GM12865 (cell line): ENCODE measurements at regions not wholly inside any gene's neighbourhood (a gene's known extent, or its start where the extent isn't known, plus 50 kb on each side); places are given as distances from the start of the nearest gene placed in this dataset.

ENCODE experiments used
- DNase-seq: peaks from one replicate; pipeline ENCODE4 v3.0.0; 2010; ENCODE audit warnings: low read depth
- H3K4me3 ChIP-seq: 2 replicates; pipeline ENCODE4 v1.5.1; 2011; ENCODE audit warnings: mild to moderate bottlenecking, low read depth, low read length, control low read depth
- TF ChIP-seq, protein P1 (sequence below): IDR thresholded peaks from 2 replicates; pipeline ENCODE4 v1.5.1; 2011; ENCODE audit warnings: low read length, control low read depth, low read depth, inconsistent platforms; ENCODE audit not compliant: insufficient read depth; ENCODE audit errors: missing control alignments

DNA sequence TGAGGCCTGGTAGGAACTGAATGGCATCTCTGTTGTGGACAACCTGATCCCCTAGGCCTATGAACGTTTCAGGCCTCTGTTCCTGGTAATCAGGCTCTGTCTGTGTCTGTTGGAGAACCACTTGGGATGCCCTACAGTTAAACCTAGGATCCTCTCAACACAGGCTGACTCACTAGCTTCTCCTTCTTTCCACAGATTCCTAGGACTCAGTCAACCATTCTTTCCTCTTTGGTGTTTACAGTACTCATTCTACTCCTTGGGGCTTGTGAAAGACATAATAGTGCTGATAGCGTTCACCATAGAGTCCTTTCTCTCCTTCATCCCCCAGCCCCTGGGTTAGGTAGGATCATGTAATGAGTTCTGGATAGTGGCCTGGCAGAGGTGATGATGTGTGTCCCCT lies 544.3 kb downstream of the METTL4 start:
- DNase-seq: no peak
- H3K4me3 ChIP-seq: no peak overlapping the region
- TF ChIP-seq, protein P1, sequence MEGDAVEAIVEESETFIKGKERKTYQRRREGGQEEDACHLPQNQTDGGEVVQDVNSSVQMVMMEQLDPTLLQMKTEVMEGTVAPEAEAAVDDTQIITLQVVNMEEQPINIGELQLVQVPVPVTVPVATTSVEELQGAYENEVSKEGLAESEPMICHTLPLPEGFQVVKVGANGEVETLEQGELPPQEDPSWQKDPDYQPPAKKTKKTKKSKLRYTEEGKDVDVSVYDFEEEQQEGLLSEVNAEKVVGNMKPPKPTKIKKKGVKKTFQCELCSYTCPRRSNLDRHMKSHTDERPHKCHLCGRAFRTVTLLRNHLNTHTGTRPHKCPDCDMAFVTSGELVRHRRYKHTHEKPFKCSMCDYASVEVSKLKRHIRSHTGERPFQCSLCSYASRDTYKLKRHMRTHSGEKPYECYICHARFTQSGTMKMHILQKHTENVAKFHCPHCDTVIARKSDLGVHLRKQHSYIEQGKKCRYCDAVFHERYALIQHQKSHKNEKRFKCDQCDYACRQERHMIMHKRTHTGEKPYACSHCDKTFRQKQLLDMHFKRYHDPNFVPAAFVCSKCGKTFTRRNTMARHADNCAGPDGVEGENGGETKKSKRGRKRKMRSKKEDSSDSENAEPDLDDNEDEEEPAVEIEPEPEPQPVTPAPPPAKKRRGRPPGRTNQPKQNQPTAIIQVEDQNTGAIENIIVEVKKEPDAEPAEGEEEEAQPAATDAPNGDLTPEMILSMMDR: no peak

DNA sequence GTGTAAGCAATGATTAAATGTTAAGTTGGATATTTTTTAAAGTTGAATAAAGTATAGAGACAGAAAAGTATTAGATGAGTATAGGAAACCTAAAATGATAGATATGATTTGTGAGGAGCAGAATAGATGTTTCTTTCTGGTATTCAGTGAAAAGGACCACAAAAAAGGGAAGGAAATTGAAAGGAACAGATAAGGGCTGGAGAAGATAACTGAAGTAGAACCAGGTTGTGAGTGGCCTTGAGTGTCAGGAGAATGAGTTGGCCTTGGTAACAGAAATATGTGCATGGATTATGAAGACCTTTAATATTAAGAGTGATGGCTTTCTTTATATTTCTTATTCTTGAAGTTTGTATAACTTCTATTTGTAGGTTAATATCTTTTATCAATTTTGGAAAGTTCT lies 543.5 kb downstream of the METTL4 start:
- no peak for DNase-seq

DNA sequence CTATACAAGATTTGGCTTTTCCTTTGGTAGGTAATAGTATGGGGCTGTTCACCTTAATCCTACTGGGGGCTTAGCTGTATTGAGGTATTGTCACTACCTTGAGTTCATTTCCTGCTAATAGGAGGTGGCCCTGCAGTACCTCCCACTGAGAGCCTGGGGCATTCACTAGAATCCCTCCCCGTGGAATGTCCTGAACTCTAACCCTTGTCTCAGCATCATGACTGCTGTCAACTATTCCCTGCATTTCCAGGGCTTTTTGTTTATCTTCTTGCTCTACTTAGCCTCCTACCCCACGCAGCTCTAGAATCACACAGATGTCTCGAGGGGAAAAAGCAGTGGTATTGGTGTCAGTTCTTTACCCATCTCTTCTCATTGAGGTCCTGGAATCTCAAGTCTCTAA lies 542.3 kb downstream of the METTL4 start:
- TF ChIP-seq, protein P1: no peak
- H3K4me3 ChIP-seq: no peak overlapping the region

More for the DNA sequence above, 543.5 kb downstream of the METTL4 start:
- TF ChIP-seq, protein P1: no peak
- no peak overlapping the region for H3K4me3 ChIP-seq

DNA sequence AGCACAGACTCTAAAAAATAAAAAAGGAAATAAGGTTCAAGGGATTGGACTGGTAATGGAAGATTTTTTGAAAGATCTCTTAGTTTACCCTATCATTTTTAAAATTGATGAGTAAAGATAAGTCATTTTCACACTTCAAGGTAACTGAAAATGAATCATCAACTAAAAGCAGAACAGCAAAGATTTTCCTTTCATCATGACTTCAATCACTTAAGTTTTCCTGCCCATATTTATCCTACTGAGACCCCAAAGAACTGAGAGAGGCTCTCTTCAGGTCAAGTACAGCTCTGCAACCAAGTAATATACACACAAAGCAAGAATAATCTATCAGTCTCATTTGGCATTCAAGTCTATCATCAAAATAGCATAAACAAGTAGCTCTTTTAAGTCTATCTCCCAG lies 540.7 kb downstream of the METTL4 start:
- no peak overlapping the region for H3K4me3 ChIP-seq
- TF ChIP-seq, protein P1: no peak
- no peak for DNase-seq

More for the DNA sequence above, 542.3 kb downstream of the METTL4 start:
- DNase-seq: no peak

DNA sequence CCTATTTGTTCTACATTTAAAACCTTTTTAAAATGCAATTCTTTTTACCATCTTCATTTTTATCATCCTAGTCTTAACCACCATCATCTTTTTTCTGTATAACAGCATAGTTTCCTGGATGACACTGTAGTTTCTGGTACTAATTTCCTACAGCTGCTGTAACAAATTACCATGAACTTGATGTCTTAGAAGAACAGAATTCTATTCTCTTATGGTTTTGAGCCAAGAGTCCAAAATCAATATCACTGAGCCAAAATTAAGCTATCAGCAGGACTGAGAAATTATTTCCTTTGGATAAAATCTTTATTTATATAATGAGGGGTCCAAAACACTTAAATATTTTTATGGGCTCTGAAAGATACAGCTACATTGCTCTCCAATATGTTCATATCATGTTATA lies 539.3 kb downstream of the METTL4 start:
- no peak overlapping the region for H3K4me3 ChIP-seq
- DNase-seq: no peak
- TF ChIP-seq, protein P1: no peak

DNA sequence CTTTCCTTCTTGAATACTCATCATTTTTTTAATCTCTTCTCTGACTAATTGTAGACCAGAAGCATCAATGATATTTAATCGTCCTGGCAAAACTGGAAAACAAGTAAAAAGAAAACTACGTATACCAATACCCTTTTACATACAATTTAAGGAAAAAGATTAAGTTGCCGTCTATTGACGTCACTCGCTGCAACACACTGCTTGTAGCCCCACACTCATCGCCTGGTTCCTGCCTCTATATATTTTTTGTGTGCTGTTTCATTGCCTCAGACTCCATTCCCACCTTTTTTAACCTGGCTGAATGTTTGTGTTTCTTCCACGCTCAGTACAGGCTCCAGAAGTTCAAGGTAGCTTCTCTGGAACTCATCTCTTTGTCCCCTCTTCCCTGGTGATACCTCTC lies 536.2 kb downstream of the METTL4 start:
- no peak for DNase-seq
- H3K4me3 ChIP-seq: no peak overlapping the region
- TF ChIP-seq, protein P1: no peak

DNA sequence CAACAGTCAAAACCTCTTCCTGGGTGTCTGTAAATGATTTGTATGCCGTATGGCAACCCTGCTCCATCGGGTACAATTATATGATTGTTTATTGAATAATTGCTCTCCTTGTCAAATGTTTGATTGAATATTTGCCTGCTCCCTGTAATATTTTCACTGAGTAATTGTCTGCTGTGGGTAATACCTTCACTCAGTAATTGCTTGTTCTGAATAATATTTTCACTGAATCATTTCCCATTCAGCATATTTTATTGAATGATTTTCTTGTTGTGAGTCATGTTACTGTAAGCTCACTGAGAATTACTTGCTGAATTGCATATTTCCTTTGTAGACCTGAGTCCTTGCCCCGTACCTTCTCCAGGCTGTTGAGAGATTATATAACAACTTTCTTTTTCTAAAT lies 535.2 kb downstream of the METTL4 start:
- DNase-seq: no peak
- no peak overlapping the region for H3K4me3 ChIP-seq
- TF ChIP-seq, protein P1: no peak
